GM12873 (cell line): ENCODE measurements at regions not wholly inside any gene's neighbourhood (a gene's known extent, or its start where the extent isn't known, plus 50 kb on each side); places are given as distances from the start of the nearest gene placed in this dataset.

ENCODE experiments used
- TF ChIP-seq, protein P1 (sequence below): IDR thresholded peaks from 2 replicates; pipeline ENCODE4 v1.5.1; 2012; ENCODE audit warnings: low read depth, mild to moderate bottlenecking, moderate library complexity, low read length, control low read depth; ENCODE audit not compliant: insufficient read depth; ENCODE audit errors: missing control alignments

GRCh38 chr6:119575721-119576120, 226.2 kb upstream of the MAN1A1 start:
- TF ChIP-seq, protein P1, sequence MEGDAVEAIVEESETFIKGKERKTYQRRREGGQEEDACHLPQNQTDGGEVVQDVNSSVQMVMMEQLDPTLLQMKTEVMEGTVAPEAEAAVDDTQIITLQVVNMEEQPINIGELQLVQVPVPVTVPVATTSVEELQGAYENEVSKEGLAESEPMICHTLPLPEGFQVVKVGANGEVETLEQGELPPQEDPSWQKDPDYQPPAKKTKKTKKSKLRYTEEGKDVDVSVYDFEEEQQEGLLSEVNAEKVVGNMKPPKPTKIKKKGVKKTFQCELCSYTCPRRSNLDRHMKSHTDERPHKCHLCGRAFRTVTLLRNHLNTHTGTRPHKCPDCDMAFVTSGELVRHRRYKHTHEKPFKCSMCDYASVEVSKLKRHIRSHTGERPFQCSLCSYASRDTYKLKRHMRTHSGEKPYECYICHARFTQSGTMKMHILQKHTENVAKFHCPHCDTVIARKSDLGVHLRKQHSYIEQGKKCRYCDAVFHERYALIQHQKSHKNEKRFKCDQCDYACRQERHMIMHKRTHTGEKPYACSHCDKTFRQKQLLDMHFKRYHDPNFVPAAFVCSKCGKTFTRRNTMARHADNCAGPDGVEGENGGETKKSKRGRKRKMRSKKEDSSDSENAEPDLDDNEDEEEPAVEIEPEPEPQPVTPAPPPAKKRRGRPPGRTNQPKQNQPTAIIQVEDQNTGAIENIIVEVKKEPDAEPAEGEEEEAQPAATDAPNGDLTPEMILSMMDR = no peak

DNA sequence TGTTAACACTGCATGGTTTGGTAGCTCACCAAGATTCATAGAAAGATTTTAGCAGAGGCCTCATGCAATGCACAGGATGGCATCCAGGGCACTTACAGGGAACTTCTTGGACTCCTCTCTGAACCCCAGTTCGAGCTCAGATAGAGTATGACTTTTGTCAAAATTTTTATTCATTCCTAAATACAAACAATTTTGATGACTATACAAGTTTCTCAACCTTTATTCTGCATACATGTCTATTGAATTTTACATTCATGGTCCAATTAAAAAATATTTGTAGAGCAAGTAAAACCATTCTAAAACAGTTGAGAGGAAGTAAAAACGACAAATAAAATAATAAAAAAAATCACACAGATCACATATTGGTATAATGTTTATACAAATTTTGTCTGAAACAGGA, 219.0 kb upstream of the MAN1A1 start:
- TF ChIP-seq, protein P1 = no peak

DNA sequence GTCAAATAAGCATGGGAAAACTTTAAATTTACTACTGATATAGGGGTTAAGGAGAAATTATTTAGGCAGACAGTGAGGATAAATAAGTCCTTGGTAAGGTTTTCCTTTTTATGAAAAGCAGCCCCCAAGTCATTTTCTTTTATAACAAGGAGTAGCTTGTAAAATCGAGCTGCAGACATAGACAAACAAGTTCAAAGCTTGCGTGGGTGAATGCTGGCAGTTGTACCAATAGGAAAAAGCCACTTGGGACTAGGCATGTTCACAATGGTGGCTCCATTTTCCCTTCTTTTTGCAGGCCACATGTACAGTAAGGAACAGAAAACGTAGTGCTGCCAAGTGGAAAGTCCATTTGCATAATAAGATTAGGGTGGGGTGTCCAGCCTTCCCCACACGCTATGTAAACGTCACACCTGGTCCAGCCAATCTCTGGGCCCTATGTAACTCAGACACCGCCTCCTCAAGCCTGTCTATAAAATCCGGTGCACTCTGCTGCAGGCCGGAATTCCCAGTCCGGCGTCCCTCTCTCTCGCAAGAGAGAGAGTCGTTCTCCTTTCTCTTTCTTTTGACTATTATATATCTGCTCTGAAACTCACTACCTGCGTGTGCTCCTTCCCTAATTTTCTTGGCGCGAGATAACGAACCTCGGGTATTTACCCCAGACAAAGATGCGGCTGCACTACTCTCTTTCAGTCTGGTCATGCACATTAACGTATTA, 217.1 kb upstream of the MAN1A1 start:
- TF ChIP-seq, protein P1 = no peak

DNA sequence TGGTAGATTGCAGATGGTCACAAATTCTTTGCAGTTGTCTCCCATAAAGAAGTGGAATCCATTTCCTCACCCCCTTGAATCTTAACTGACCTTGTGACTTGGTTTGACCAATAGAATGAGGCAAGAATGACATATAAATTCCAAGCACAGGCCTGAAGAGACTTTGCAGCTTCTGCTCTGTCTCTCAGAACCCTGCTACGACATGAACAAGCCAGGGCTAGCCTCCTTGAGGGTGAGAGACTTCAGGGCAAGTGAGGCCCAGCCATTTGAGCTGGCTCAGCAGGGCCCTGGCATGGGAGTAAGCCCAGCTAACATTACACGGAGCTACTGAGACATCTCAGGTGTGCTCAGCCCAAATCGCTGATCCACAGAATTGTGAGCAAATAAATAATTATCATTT, 216.3 kb upstream of the MAN1A1 start:
- TF ChIP-seq, protein P1 = no peak

GRCh38 chr6:119562168-119562567, 212.6 kb upstream of the MAN1A1 start:
- TF ChIP-seq, protein P1 = no peak

DNA sequence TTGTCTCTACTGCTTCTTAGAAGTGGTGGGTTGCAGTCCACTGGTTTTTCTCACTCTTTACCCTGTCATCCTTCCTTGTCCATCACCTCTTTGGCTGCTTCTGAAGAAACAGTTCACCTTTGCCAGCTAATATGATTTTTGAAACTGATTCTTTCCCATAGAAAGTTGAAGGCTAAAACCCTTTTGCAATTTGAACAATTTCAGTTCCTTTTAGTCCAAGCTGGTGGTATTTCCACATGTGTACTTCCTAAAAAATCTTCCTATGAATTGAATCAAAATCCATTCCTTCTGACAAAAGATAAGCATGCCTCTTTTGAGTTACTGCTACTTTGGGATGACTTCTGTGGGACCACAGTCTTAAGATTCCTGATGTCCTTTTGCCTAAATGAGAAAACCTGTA, 210.0 kb upstream of the MAN1A1 start:
- TF ChIP-seq, protein P1 = no peak

DNA sequence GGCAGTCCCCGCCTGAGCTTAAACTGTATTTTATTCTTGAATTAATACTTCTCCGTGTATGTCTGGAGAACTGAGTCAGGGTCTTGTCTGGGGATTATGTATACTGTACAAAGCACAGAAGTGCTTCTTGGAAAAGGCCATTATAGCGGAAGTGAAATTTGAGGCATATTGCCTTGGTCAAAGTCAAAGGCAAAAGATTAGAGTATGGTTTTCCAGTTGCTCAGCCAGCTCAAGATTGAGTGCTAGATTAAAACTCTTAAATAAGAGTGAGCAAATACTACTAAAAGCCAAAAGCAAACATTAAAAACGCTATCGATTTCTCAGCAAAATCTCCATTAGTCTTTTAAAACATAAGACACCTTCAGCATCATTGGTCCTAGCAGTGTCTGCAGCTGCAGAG, 207.7 kb upstream of the MAN1A1 start:
- TF ChIP-seq, protein P1 = no peak
